CD4-positive, alpha-beta T cell treated with Interleukin-4 for 1 hour (primary cell): ENCODE measurements at regions not wholly inside any gene's neighbourhood (a gene's known extent, or its start where the extent isn't known, plus 50 kb on each side); places are given as distances from the start of the nearest gene placed in this dataset.

Source experiments
- DNase-seq, 2 donors: peaks; one replicate each; pipeline ENCODE4 v3.0.0-alpha.2; 2020 to 2022

- no peak for DNase-seq
Observed at GRCh38 chr22:48603621-48604320, 1223.9 kb downstream of the BRD1 start.

GRCh38 chr22:48602805-48603518 lies 1224.7 kb downstream of the BRD1 start:
- no peak for DNase-seq

- DNase-seq = no peak
Observed at GRCh38 chr22:48600681-48601080, 1227.0 kb downstream of the BRD1 start.

- no peak for DNase-seq
Observed at GRCh38 chr22:48600171-48600570, 1227.5 kb downstream of the BRD1 start.

GRCh38 chr22:48599346-48599745 lies 1228.3 kb downstream of the BRD1 start:
- no peak for DNase-seq

- DNase-seq = no peak
Observed at GRCh38 chr22:48596111-48596850, 1231.4 kb downstream of the BRD1 start.

GRCh38 chr22:48595511-48595905 lies 1232.2 kb downstream of the BRD1 start:
- DNase-seq = no peak

GRCh38 chr22:48594757-48595510 lies 1232.7 kb downstream of the BRD1 start:
- no peak for DNase-seq

- DNase-seq = no peak
Observed at GRCh38 chr22:48594016-48594756, 1233.5 kb downstream of the BRD1 start.

GRCh38 chr22:48593551-48593950 lies 1234.1 kb downstream of the BRD1 start:
- no peak for DNase-seq

GRCh38 chr22:48592931-48593330 lies 1234.7 kb downstream of the BRD1 start:
- no peak for DNase-seq

- DNase-seq = no peak
Observed at GRCh38 chr22:48592488-48592887, 1235.2 kb downstream of the BRD1 start.

GRCh38 chr22:48592066-48592345 lies 1235.7 kb downstream of the BRD1 start:
- no peak for DNase-seq

- no peak for DNase-seq
Observed at GRCh38 chr22:48591286-48592065, 1236.2 kb downstream of the BRD1 start.

GRCh38 chr22:48589901-48590300 lies 1237.8 kb downstream of the BRD1 start:
- no peak for DNase-seq

- no peak for DNase-seq
Observed at GRCh38 chr22:48588878-48589450, 1238.7 kb downstream of the BRD1 start.

- no peak for DNase-seq
Observed at GRCh38 chr22:48588151-48588877, 1239.4 kb downstream of the BRD1 start.

GRCh38 chr22:48587236-48587865 lies 1240.3 kb downstream of the BRD1 start:
- no peak for DNase-seq

GRCh38 chr22:48586799-48587185 lies 1240.9 kb downstream of the BRD1 start:
- no peak for DNase-seq
